GM12874 (cell line): ENCODE measurements at regions not wholly inside any gene's neighbourhood (a gene's known extent, or its start where the extent isn't known, plus 50 kb on each side); places are given as distances from the start of the nearest gene placed in this dataset.

ENCODE experiments used
- CTCF ChIP-seq: IDR thresholded peaks from 2 replicates; pipeline ENCODE4 v1.5.1; 2011; ENCODE audit warnings: low read depth, mild to moderate bottlenecking, control low read depth, low read length, moderate library complexity; ENCODE audit not compliant: insufficient read depth

GRCh38 chr13:85970727-85971126, 171.5 kb upstream of the SLITRK6 start:
- no peak for TF ChIP-seq CTCF

GRCh38 chr13:85969331-85969730, 170.1 kb upstream of the SLITRK6 start:
- TF ChIP-seq CTCF, result no peak

- no peak for TF ChIP-seq CTCF
These were observed 136.7 kb upstream of the SLITRK6 start for GRCh38 chr13:85935868-85936467.

GRCh38 chr13:85930108-85930507, 130.9 kb upstream of the SLITRK6 start:
- no peak for TF ChIP-seq CTCF

GRCh38 chr13:85910962-85911361, 111.7 kb upstream of the SLITRK6 start:
- no peak for TF ChIP-seq CTCF

GRCh38 chr13:85900521-85900920, 101.3 kb upstream of the SLITRK6 start:
- TF ChIP-seq CTCF, result no peak

GRCh38 chr13:85896516-85897450, 97.6 kb upstream of the SLITRK6 start:
- TF ChIP-seq CTCF, result peak; percentile 14; the same call in 1 of the 2 replicates
